Neural progenitor cell (in vitro differentiated cells): ENCODE measurements at regions not wholly inside any gene's neighbourhood (a gene's known extent, or its start where the extent isn't known, plus 50 kb on each side); places are given as distances from the start of the nearest gene placed in this dataset.

Source experiments
- EZH2phosphoT487 ChIP-seq: fragments of 200-600 bp; sonication (generic); IDR thresholded peaks from 2 replicates; pipeline ENCODE4 v1.6.1; 2017; ENCODE audit warnings: antibody characterized with exemption
- TF ChIP-seq, protein P1 (sequence below): fragments of 200-600 bp; sonication (generic); IDR thresholded peaks from 2 replicates; pipeline ENCODE4 v1.5.1; 2017; ENCODE audit warnings: antibody characterized with exemption, mild to moderate bottlenecking

GRCh38 chr5:60355181-60355580 lies 344.8 kb downstream of the DEPDC1B start:
- no peak for TF ChIP-seq EZH2phosphoT487
- TF ChIP-seq, protein P1, sequence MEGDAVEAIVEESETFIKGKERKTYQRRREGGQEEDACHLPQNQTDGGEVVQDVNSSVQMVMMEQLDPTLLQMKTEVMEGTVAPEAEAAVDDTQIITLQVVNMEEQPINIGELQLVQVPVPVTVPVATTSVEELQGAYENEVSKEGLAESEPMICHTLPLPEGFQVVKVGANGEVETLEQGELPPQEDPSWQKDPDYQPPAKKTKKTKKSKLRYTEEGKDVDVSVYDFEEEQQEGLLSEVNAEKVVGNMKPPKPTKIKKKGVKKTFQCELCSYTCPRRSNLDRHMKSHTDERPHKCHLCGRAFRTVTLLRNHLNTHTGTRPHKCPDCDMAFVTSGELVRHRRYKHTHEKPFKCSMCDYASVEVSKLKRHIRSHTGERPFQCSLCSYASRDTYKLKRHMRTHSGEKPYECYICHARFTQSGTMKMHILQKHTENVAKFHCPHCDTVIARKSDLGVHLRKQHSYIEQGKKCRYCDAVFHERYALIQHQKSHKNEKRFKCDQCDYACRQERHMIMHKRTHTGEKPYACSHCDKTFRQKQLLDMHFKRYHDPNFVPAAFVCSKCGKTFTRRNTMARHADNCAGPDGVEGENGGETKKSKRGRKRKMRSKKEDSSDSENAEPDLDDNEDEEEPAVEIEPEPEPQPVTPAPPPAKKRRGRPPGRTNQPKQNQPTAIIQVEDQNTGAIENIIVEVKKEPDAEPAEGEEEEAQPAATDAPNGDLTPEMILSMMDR = no peak
